ENCODE measurements at regions not wholly inside any gene's neighbourhood (a gene's known extent, or its start where the extent isn't known, plus 50 kb on each side); places are given as distances from the start of the nearest gene placed in this dataset.
A peak's percentile ranks its signal among the peaks of the same experiment; 100 is the strongest.

DNA sequence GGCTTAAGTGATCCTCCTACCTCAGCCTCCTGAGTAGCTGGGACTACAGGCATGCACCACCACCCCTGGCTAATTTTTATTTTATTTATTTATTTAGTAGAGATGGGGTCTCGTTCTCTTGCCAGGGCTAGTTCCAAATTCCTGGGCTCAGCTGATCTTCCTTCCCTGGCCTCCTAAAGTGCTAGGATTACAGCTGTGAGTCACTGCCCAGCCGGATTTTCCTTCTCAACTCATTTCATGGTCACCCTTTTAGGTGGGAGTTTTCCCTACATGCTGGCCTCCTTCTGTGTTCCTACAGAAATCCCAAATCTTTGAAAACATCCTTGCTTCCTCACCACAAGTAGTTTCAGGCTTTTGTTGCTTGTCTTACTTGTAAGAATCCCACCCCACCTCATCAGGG lies 102.1 kb upstream of the SIAH1 start:
- Histone ChIP-seq H3K36me3 (ENCODE audit: control insufficient read depth in 5 of 5, insufficient read depth in 5 of 5, low read length in 5 of 5) (no peaks in the 10 kb centered on the region), H3K9me3 (ENCODE audit: control insufficient read depth in 5 of 5, low read length in 5 of 5) (no peaks in the 10 kb centered on the region), H3K4me3 (ENCODE audit: low read depth in 1 of 5, low read length in 5 of 5) (no peak overlapping the region), H3K4me1 (ENCODE audit: control insufficient read depth in 5 of 5, insufficient read depth in 5 of 5, low read length in 5 of 5) (peaks cover 0 to 12% (median 11%) of the 10 kb centered on the region in 5 donors), H3K9ac (ENCODE audit: low read length in 5 of 5) (no peak overlapping the region), H3K27ac (ENCODE audit: low read depth, low read length) (no peak overlapping the region), H3K27me3 (ENCODE audit: control insufficient read depth in 5 of 5, insufficient read depth in 4 of 5, low read length in 5 of 5) (no peaks in the 10 kb centered on the region)

DNA sequence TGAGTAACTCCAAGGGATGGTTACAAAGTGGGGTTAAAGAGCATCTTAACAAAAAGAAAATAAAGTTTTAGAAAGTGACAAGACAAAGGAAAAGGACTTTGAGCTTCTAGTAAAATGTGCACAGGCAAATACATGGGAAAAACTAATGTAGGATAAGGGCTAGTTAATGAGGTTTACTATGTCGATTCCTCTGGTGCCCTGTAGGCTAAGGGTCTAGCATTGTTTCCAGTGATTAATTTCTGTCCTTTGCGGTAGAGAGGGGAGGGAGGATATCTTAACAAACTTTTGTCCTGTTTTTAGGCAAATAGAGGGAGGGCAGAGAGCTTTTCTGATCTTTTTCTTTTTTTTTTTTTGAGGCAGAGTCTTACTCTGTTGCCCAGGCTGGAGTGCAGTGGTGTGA lies 96.6 kb upstream of the SIAH1 start:
- Histone ChIP-seq H3K4me1 (ENCODE audit: control insufficient read depth in 5 of 5, insufficient read depth in 5 of 5, low read length in 5 of 5) (peaks cover 0 to 11% (median 3%) of the 10 kb centered on the region in 5 donors), H3K9ac (ENCODE audit: low read length in 5 of 5) (peak overlapping the region in 1 of 5 donors; percentile 1), H3K9me3 (ENCODE audit: control insufficient read depth in 5 of 5, low read length in 5 of 5) (no peaks in the 10 kb centered on the region), H3K4me3 (ENCODE audit: low read depth in 1 of 5, low read length in 5 of 5) (no peak overlapping the region), H3K36me3 (ENCODE audit: control insufficient read depth in 5 of 5, insufficient read depth in 5 of 5, low read length in 5 of 5) (no peaks in the 10 kb centered on the region), H3K27me3 (ENCODE audit: control insufficient read depth in 5 of 5, insufficient read depth in 4 of 5, low read length in 5 of 5) (no peaks in the 10 kb centered on the region), H3K27ac (ENCODE audit: low read depth, low read length) (no peak overlapping the region)

DNA sequence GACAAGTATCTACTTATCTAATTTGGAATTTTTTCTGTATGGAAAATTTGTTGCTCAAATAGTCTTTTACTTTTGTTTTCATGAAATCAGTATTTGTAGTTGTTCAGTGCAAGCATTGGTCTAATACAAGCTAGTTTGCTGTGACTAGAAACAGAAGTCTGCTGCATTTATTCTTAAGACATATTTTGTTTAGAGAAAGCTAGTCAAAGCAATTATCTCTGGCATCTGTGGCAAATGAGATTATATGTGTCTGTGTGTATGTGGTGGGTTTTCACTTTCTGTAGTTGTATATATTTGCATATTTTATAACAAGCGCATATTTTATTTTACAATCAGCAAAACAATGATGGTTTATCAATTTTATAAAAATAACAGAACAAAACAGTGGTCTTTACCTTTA lies 96.0 kb upstream of the SIAH1 start:
- Histone ChIP-seq H3K4me1 (ENCODE audit: control insufficient read depth in 5 of 5, insufficient read depth in 5 of 5, low read length in 5 of 5) (peaks cover 0 to 11% (median 2%) of the 10 kb centered on the region in 5 donors), H3K36me3 (ENCODE audit: control insufficient read depth in 5 of 5, insufficient read depth in 5 of 5, low read length in 5 of 5) (no peaks in the 10 kb centered on the region), H3K9me3 (ENCODE audit: control insufficient read depth in 5 of 5, low read length in 5 of 5) (no peaks in the 10 kb centered on the region), H3K27ac (ENCODE audit: low read depth, low read length) (peak overlapping the region; percentile 61), H3K4me3 (ENCODE audit: low read depth in 1 of 5, low read length in 5 of 5) (no peak overlapping the region), H3K27me3 (ENCODE audit: control insufficient read depth in 5 of 5, insufficient read depth in 4 of 5, low read length in 5 of 5) (no peaks in the 10 kb centered on the region), H3K9ac (ENCODE audit: low read length in 5 of 5) (no peak overlapping the region)

DNA sequence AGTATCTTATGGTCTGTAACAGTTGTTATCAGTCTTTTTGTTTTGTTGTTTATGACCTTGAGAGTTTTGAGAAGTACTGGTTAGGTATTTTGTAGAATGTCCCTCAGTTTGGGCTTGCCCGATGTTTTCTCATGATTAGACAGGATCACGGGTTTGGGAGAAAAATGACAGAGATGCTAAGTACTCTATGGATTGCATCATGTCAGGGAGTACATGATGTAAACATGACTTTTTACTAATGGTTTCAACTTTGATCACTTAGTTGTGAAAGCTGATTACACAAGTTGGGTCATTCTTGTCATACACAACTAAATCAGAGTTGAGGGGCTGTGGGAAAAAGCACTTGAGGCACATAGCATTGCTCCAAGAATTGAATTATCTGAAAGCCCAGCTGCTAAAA lies 94.7 kb upstream of the SIAH1 start:
- Histone ChIP-seq H3K4me3 (ENCODE audit: low read depth in 1 of 5, low read length in 5 of 5) (no peak overlapping the region), H3K9me3 (ENCODE audit: control insufficient read depth in 5 of 5, low read length in 5 of 5) (no peaks in the 10 kb centered on the region), H3K27me3 (ENCODE audit: control insufficient read depth in 5 of 5, insufficient read depth in 4 of 5, low read length in 5 of 5) (no peaks in the 10 kb centered on the region), H3K4me1 (ENCODE audit: control insufficient read depth in 5 of 5, insufficient read depth in 5 of 5, low read length in 5 of 5) (peaks cover 0 to 11% (median 2%) of the 10 kb centered on the region in 5 donors), H3K36me3 (ENCODE audit: control insufficient read depth in 5 of 5, insufficient read depth in 5 of 5, low read length in 5 of 5) (no peaks in the 10 kb centered on the region), H3K9ac (ENCODE audit: low read length in 5 of 5) (no peak overlapping the region), H3K27ac (ENCODE audit: low read depth, low read length) (no peak overlapping the region)

DNA sequence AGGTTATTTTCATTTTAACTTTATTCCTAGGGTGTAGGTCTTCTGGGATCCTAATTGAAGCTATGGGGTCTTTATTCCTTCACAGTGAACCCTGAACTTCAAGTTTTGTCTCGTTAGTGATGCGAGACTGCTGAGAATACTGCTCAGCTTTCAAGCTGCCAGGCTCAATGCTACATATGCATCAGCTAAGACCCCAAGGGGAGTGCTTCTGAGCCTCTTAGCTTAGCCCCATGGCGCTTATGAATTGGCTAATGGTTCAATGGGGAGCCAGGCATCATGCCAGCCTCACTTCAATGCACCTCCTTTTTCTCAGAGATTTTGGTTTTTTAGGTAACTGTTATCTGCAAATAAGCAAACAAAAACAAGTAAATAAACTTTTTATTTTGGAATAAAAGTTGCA lies 94.1 kb upstream of the SIAH1 start:
- Histone ChIP-seq H3K4me3 (ENCODE audit: low read depth in 1 of 5, low read length in 5 of 5) (no peak overlapping the region), H3K4me1 (ENCODE audit: control insufficient read depth in 5 of 5, insufficient read depth in 5 of 5, low read length in 5 of 5) (peaks cover 0 to 11% (median 2%) of the 10 kb centered on the region in 5 donors), H3K27me3 (ENCODE audit: control insufficient read depth in 5 of 5, insufficient read depth in 4 of 5, low read length in 5 of 5) (no peaks in the 10 kb centered on the region), H3K9ac (ENCODE audit: low read length in 5 of 5) (no peak overlapping the region), H3K9me3 (ENCODE audit: control insufficient read depth in 5 of 5, low read length in 5 of 5) (no peaks in the 10 kb centered on the region), H3K27ac (ENCODE audit: low read depth, low read length) (no peak overlapping the region), H3K36me3 (ENCODE audit: control insufficient read depth in 5 of 5, insufficient read depth in 5 of 5, low read length in 5 of 5) (no peaks in the 10 kb centered on the region)

DNA sequence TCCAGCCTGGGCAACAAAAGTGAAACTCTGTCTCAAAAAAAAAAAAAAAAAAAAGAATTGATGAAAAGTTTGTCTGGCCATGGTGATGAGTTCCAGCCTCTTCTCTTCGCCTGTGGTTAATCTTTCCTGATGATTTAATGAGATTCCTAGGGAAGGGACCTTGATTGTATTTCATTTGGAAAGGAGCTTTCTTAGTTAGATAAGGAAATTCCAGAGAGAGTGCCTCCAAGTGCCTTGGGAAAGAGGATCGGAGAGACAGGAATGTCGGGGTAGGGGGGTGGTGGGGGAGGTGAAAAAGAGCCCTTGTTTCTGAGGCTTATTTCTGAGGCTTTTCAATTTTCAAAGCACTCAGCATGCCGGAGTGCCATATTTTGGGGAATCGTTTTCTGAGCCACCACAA lies 93.2 kb upstream of the SIAH1 start:
- peaks cover 0 to 11% (median 2%) of the 10 kb centered on the region in 5 donors for H3K4me1 ChIP-seq (ENCODE audit: control insufficient read depth in 5 of 5, insufficient read depth in 5 of 5, low read length in 5 of 5)
- H3K9me3 ChIP-seq (ENCODE audit: control insufficient read depth in 5 of 5, low read length in 5 of 5) = no peaks in the 10 kb centered on the region
- no peaks in the 10 kb centered on the region for H3K36me3 ChIP-seq (ENCODE audit: control insufficient read depth in 5 of 5, insufficient read depth in 5 of 5, low read length in 5 of 5)
- H3K27me3 ChIP-seq (ENCODE audit: control insufficient read depth in 5 of 5, insufficient read depth in 4 of 5, low read length in 5 of 5) = no peaks in the 10 kb centered on the region
- H3K27ac ChIP-seq (ENCODE audit: low read depth, low read length) = no peak overlapping the region
- no peak overlapping the region for H3K9ac ChIP-seq (ENCODE audit: low read length in 5 of 5)
- H3K4me3 ChIP-seq (ENCODE audit: low read depth in 1 of 5, low read length in 5 of 5) = no peak overlapping the region

DNA sequence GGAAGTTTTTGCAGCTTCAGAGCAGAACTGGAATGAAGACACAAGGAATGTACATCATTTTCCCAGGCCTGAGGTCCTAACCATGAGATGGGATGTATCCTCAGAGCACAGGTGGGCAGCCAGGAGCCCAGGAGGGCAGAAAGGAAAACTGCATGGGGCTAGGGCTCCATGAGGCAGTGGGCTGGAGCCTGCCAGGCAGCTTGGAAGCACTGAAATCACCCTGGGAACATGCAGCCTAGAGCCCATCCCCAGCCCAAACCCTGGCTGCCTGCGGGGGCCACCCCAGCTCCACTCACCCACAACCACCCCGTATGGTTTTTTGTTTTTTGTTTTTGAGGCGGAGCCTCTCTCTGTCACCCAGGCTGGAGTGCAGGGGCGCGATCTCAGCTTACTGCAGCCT lies 86.2 kb upstream of the SIAH1 start:
- no peaks in the 10 kb centered on the region for H3K9me3 ChIP-seq (ENCODE audit: control insufficient read depth in 5 of 5, low read length in 5 of 5)
- H3K4me1 ChIP-seq (ENCODE audit: control insufficient read depth in 5 of 5, insufficient read depth in 5 of 5, low read length in 5 of 5) = no peaks in the 10 kb centered on the region
- no peak overlapping the region for H3K27ac ChIP-seq (ENCODE audit: low read depth, low read length)
- no peak overlapping the region for H3K9ac ChIP-seq (ENCODE audit: low read length in 5 of 5)
- H3K4me3 ChIP-seq (ENCODE audit: low read depth in 1 of 5, low read length in 5 of 5) = no peak overlapping the region
- no peaks in the 10 kb centered on the region for H3K27me3 ChIP-seq (ENCODE audit: control insufficient read depth in 5 of 5, insufficient read depth in 4 of 5, low read length in 5 of 5)
- H3K36me3 ChIP-seq (ENCODE audit: control insufficient read depth in 5 of 5, insufficient read depth in 5 of 5, low read length in 5 of 5) = no peaks in the 10 kb centered on the region

DNA sequence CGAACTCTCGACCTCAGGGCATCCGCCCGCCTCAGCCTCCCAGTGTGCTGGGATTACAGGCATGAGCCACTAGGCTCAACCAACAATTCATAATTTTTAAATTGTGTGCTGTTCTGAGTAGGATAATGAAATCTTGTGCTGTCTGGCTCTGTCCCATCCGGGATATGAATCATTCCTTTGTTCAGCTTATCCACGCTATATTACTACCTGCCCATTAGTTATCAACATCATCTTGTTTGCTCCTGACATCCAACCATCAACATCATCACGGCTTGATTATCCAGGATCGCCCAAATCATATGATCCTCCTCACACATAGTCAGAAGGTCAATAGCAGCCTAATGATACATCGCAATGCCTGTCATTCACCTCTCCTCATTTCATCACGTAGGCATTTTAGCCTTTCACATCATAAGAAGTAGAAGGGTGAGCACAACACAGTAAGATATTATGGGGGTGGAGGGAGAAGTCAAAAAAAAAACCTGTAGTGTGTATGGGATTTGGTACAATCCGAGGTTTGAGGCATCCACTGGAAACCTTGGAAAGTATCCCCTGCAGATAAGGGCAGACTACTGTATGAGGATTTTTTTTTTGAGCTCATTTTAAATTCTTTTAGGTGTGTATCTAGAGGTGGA lies 77.0 kb upstream of the SIAH1 start:
- Histone ChIP-seq H3K9ac (ENCODE audit: low read length in 5 of 5) (no peak overlapping the region), H3K27ac (ENCODE audit: low read depth, low read length) (no peak overlapping the region), H3K36me3 (ENCODE audit: control insufficient read depth in 5 of 5, insufficient read depth in 5 of 5, low read length in 5 of 5) (no peaks in the 10 kb centered on the region), H3K9me3 (ENCODE audit: control insufficient read depth in 5 of 5, low read length in 5 of 5) (no peaks in the 10 kb centered on the region), H3K27me3 (ENCODE audit: control insufficient read depth in 5 of 5, insufficient read depth in 4 of 5, low read length in 5 of 5) (no peaks in the 10 kb centered on the region), H3K4me1 (ENCODE audit: control insufficient read depth in 5 of 5, insufficient read depth in 5 of 5, low read length in 5 of 5) (peaks cover 0 to 4% (median 0%) of the 10 kb centered on the region in 5 donors), H3K4me3 (ENCODE audit: low read depth in 1 of 5, low read length in 5 of 5) (no peak overlapping the region)

DNA sequence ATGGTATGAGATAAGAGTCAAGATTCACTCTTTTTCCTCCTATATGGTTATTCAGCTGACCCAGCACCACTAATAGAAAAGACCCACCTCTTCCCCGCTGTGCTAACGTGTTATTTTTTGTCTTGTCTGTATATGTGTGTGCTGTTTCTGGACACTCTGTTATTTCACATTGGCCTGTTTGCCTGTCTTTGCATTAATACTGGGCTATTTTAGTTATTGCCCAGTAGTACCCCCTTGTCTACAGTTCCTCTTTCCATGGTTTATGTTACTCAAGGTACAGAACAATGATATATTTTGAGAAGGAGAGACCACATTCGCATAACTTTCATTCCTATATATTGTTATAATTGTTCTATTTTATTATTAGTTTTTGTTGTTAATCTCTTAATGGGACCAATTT lies 74.0 kb upstream of the SIAH1 start:
- Histone ChIP-seq H3K36me3 (ENCODE audit: control insufficient read depth in 5 of 5, insufficient read depth in 5 of 5, low read length in 5 of 5) (no peaks in the 10 kb centered on the region), H3K27me3 (ENCODE audit: control insufficient read depth in 5 of 5, insufficient read depth in 4 of 5, low read length in 5 of 5) (no peaks in the 10 kb centered on the region), H3K4me3 (ENCODE audit: low read depth in 1 of 5, low read length in 5 of 5) (no peak overlapping the region), H3K27ac (ENCODE audit: low read depth, low read length) (no peak overlapping the region), H3K9ac (ENCODE audit: low read length in 5 of 5) (no peak overlapping the region), H3K9me3 (ENCODE audit: control insufficient read depth in 5 of 5, low read length in 5 of 5) (no peaks in the 10 kb centered on the region), H3K4me1 (ENCODE audit: control insufficient read depth in 5 of 5, insufficient read depth in 5 of 5, low read length in 5 of 5) (peaks cover 0 to 4% (median 0%) of the 10 kb centered on the region in 5 donors)

DNA sequence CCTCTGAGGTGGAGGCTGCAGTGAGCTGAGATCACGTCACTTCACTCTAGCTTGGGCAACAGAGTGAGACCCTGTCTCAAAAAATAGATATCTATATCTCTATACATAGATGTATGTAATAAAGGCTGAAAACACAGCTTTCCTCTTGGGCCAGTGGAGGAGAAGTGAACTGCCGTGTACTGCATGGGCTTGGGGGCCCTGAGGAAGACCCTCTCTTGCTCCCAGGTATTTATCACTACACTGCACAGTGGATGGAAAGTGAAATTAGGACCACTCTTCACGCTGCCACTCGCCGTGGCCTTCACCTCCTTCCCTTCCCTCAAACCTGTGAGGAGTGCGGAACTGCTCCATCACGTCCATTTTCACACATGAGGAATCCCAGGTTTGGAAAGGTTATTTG lies 68.8 kb upstream of the SIAH1 start:
- H3K9me3 ChIP-seq (ENCODE audit: control insufficient read depth in 5 of 5, low read length in 5 of 5) = no peaks in the 10 kb centered on the region
- no peaks in the 10 kb centered on the region for H3K36me3 ChIP-seq (ENCODE audit: control insufficient read depth in 5 of 5, insufficient read depth in 5 of 5, low read length in 5 of 5)
- no peak overlapping the region for H3K27ac ChIP-seq (ENCODE audit: low read depth, low read length)
- peaks cover 0 to 14% (median 10%) of the 10 kb centered on the region in 5 donors for H3K4me1 ChIP-seq (ENCODE audit: control insufficient read depth in 5 of 5, insufficient read depth in 5 of 5, low read length in 5 of 5)
- no peak overlapping the region for H3K9ac ChIP-seq (ENCODE audit: low read length in 5 of 5)
- H3K27me3 ChIP-seq (ENCODE audit: control insufficient read depth in 5 of 5, insufficient read depth in 4 of 5, low read length in 5 of 5) = no peaks in the 10 kb centered on the region
- no peak overlapping the region for H3K4me3 ChIP-seq (ENCODE audit: low read depth in 1 of 5, low read length in 5 of 5)
